ENCODE measurements at regions not wholly inside any gene's neighbourhood (a gene's known extent, or its start where the extent isn't known, plus 50 kb on each side); places are given as distances from the start of the nearest gene placed in this dataset.

DNA sequence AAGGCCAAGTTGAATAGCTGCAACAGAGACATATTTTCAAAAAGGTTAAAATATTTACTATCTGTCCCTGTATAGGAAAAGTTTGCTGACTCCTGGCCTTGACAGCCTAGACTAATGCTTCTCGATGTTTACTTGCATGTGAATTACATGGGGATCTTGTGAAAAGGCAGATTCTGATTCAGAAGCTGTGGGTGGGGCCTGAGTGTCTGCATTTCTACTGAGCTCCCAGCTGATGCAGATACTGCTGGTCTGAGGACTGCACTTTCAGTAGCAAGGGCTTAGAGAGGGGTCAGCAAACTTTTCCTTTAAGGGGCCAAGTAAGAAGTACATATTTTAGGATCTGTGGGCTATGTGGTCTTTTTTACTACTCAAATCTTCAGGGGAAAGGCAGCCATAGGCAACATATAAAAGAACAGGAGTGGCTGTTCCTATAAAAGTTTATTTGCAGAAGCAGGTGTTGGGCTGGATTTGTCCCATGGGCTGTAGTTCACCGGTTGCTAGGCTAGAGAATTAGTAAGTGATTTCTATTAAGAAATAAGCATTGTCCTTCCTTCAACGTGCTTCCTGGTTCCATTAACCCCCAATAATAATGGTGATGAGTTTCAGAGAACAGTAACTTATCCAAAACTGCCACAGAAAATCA, 97.2 kb upstream of the PDE5A start:
- peak; percentile 60 for ATAC-seq (ENCODE audit: low read depth)
- WGBS, 2 experiments (ENCODE audit: extremely low coverage in 2 of 2, insufficient read length in 1 of 2), result no CpG with 5 or more reads among the region's 3 CpGs
- TF ChIP-seq MXI1 (IDR thresholded peaks at IDR 0.05; ENCODE audit: borderline replicate concordance, low read depth, low read length), result no peak
- TF ChIP-seq, protein P1, sequence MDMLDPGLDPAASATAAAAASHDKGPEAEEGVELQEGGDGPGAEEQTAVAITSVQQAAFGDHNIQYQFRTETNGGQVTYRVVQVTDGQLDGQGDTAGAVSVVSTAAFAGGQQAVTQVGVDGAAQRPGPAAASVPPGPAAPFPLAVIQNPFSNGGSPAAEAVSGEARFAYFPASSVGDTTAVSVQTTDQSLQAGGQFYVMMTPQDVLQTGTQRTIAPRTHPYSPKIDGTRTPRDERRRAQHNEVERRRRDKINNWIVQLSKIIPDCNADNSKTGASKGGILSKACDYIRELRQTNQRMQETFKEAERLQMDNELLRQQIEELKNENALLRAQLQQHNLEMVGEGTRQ (IDR thresholded peaks at IDR 0.05; ENCODE audit: low read depth, low read length), result no peak
- TF ChIP-seq RCOR1 (IDR thresholded peaks at IDR 0.05; ENCODE audit: insufficient replicate concordance, low read length), result no peak
- no peak for TF ChIP-seq CHD1 (IDR thresholded peaks at IDR 0.05; ENCODE audit: low read depth, low read length)
- no peak for TF ChIP-seq SMC3 (IDR thresholded peaks at IDR 0.05; ENCODE audit: low read depth, low read length)
- TF ChIP-seq, protein P2, sequence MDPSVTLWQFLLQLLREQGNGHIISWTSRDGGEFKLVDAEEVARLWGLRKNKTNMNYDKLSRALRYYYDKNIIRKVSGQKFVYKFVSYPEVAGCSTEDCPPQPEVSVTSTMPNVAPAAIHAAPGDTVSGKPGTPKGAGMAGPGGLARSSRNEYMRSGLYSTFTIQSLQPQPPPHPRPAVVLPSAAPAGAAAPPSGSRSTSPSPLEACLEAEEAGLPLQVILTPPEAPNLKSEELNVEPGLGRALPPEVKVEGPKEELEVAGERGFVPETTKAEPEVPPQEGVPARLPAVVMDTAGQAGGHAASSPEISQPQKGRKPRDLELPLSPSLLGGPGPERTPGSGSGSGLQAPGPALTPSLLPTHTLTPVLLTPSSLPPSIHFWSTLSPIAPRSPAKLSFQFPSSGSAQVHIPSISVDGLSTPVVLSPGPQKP (IDR thresholded peaks at IDR 0.05; ENCODE audit: borderline replicate concordance, low read depth, low read length), result no peak
- TF ChIP-seq, protein P3, sequence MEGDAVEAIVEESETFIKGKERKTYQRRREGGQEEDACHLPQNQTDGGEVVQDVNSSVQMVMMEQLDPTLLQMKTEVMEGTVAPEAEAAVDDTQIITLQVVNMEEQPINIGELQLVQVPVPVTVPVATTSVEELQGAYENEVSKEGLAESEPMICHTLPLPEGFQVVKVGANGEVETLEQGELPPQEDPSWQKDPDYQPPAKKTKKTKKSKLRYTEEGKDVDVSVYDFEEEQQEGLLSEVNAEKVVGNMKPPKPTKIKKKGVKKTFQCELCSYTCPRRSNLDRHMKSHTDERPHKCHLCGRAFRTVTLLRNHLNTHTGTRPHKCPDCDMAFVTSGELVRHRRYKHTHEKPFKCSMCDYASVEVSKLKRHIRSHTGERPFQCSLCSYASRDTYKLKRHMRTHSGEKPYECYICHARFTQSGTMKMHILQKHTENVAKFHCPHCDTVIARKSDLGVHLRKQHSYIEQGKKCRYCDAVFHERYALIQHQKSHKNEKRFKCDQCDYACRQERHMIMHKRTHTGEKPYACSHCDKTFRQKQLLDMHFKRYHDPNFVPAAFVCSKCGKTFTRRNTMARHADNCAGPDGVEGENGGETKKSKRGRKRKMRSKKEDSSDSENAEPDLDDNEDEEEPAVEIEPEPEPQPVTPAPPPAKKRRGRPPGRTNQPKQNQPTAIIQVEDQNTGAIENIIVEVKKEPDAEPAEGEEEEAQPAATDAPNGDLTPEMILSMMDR (conservative IDR thresholded peaks at IDR 0.05; ENCODE audit: low read depth, low read length), result no peak
- no peak for TF ChIP-seq FOS (IDR thresholded peaks at IDR 0.05; ENCODE audit: low read depth, low read length)
- no peak for TF ChIP-seq BHLHE40 (IDR thresholded peaks at IDR 0.05; ENCODE audit: low read depth, low read length)
- no peak for TF ChIP-seq MAFK (IDR thresholded peaks at IDR 0.05; ENCODE audit: low read depth, low read length)
- TF ChIP-seq POLR2A (IDR thresholded peaks at IDR 0.05; ENCODE audit: low read depth, low read length), result no peak
- no peak for TF ChIP-seq MAZ (IDR thresholded peaks at IDR 0.05; ENCODE audit: borderline replicate concordance, low read depth, low read length)
- TF ChIP-seq NFE2L2 (IDR thresholded peaks at IDR 0.05; ENCODE audit: low read depth, low read length), result no peak
- no peak for TF ChIP-seq CEBPB (IDR thresholded peaks at IDR 0.05; ENCODE audit: low read depth, low read length)
- no peak for TF ChIP-seq RFX5 (IDR thresholded peaks at IDR 0.05; ENCODE audit: low read depth, low read length)

More for the DNA sequence above, 97.2 kb upstream of the PDE5A start:
- H3K36me3 ChIP-seq (ENCODE audit: control insufficient read depth, insufficient read depth, low read length), result no peaks in the 10 kb centered on the region
- no peak overlapping the region for H2AFZ ChIP-seq (replicated peaks; ENCODE audit: low read length, poor library complexity)
- H2BK15ac ChIP-seq (ENCODE audit: low read depth, low read length), result peak overlapping the region; percentile 87; the same call in 2 of the 3 replicates
- H4K91ac ChIP-seq (ENCODE audit: insufficient read depth, low read depth, low read length), result peak overlapping the region; percentile 41; the same call in 1 of the 2 replicates
- peak overlapping the region; percentile 53; the same call in 1 of the 2 replicates for H3K56ac ChIP-seq (ENCODE audit: extremely low read depth, insufficient read depth, low read length)
- peak overlapping the region; percentile 39; the same call in 1 of the 2 replicates for H3K9ac ChIP-seq (ENCODE audit: low read depth, low read length)
- DNase-seq, result peak; percentile 70
- no peaks in the 10 kb centered on the region for H4K20me1 ChIP-seq (ENCODE audit: insufficient read depth, low read length)
- peaks cover 6% of the 10 kb centered on the region; the same call in 1 of the 2 replicates for H3K9me1 ChIP-seq (ENCODE audit: insufficient read depth, low read length)
- H3K23ac ChIP-seq (ENCODE audit: low read depth, low read length), result peak overlapping the region; percentile 69; the same call in 1 of the 2 replicates
- peak overlapping the region; percentile 72 for H2BK120ac ChIP-seq (ENCODE audit: low read depth, low read length)
- dilution Hi-C loops (cut with HindIII; ENCODE audit: low sequenced_read_pairs, unreplicated experiment), result no loop called here
- H3K4me2 ChIP-seq (ENCODE audit: low read depth, low read length), result no peak overlapping the region
- peak overlapping the region in 1 of 2 experiments; percentile 77; a peak in 3 of 4 replicates for H4K8ac ChIP-seq (ENCODE audit: low read depth in 2 of 2, low read length in 2 of 2)
- in situ Hi-C loops (cut with MboI; ENCODE audit: low sequenced_read_pairs), result no loop called here
- ChIA-PET POLR2A (ENCODE audit: unreplicated experiment) (interaction anchor here (1.3 kb wide), 1 partner anchor 97 kb away, joined by 3 read pairs; the partner anchor contains the start of gene PDE5A), CTCF (no interaction called here)
- H3K79me1 ChIP-seq (ENCODE audit: low read depth in 1 of 2, low read length in 2 of 2), result peaks cover 0 to 9% of the 10 kb centered on the region in 2 experiments; a peak in 2 of 4 replicates
- no TSS peak for BruUV-seq (replicated peaks)
- peak overlapping the region; percentile 88; the same call in 1 of the 2 replicates for H3K18ac ChIP-seq (ENCODE audit: low read depth, low read length)
- intact Hi-C loops (cut with micrococcal nuclease), result no loop called here
- peak overlapping the region; percentile 1 for H4K5ac ChIP-seq (ENCODE audit: low read depth, low read length)
- no peak overlapping the region for H3K4me3 ChIP-seq (ENCODE audit: insufficient read depth, low read depth, low read length)
- H3K27me3 ChIP-seq (ENCODE audit: control insufficient read depth, insufficient read depth, low read length), result no peaks in the 10 kb centered on the region
- H3K9me3 ChIP-seq (ENCODE audit: control insufficient read depth, insufficient read depth, low read length), result peaks cover 3% of the 10 kb centered on the region; the same call in 1 of the 2 replicates
- H2AK5ac ChIP-seq (ENCODE audit: low read depth, low read length), result peak overlapping the region; percentile 69; the same call in 1 of the 2 replicates
- no peak overlapping the region for H2AK9ac ChIP-seq (replicated peaks; ENCODE audit: low read depth, low read length, poor library complexity)
- peak overlapping the region; percentile 78 for H3K14ac ChIP-seq (replicated peaks; ENCODE audit: low read depth, low read length)
- H2BK5ac ChIP-seq (ENCODE audit: low read depth, low read length, poor library complexity, severe bottlenecking), result peak overlapping the region; percentile 59
- peak overlapping the region; percentile 94 for H2BK20ac ChIP-seq (ENCODE audit: low read depth, low read length)
- H3K27ac ChIP-seq (ENCODE audit: insufficient read depth, low read length), result peak overlapping the region; percentile 1; the same call in 1 of the 2 replicates
- H3K4me1 ChIP-seq (ENCODE audit: control insufficient read depth, insufficient read depth, low read length), result peaks cover 20% of the 10 kb centered on the region
- H3K4ac ChIP-seq (ENCODE audit: low read depth, low read length), result peak overlapping the region; percentile 79
